Keratinocyte (primary cell): ENCODE measurements at regions not wholly inside any gene's neighbourhood (a gene's known extent, or its start where the extent isn't known, plus 50 kb on each side); places are given as distances from the start of the nearest gene placed in this dataset.

Experiments
- DNase-seq: peaks from one replicate; pipeline ENCODE4 v3.0.0-alpha.2; 2011; ENCODE audit warnings: low read depth, missing footprints, low spot score
- FAIRE-seq: peaks from 2 replicates; lab custom pipeline; 2011; peaks lifted over from hg19 to GRCh38; lab: Jason Lieb, UNC
- H2AFZ ChIP-seq: 2 replicates; pipeline ENCODE4 v1.6.0; 2012; ENCODE audit warnings: low read length, control low read depth, inconsistent platforms; ENCODE audit not compliant: control insufficient read depth
- H3K27ac ChIP-seq: 2 replicates; pipeline ENCODE4 v1.5.1; 2011; ENCODE audit warnings: low read length; ENCODE audit not compliant: control insufficient read depth, insufficient read depth
- H3K27me3 ChIP-seq: 3 replicates; pipeline ENCODE4 v1.6.0; 2011; ENCODE audit warnings: low read length; ENCODE audit not compliant: control insufficient read depth, insufficient read depth; ENCODE audit errors: extremely low read depth
- H3K36me3 ChIP-seq, 2 experiments: 2 replicates in 1 of 2; 3 replicates in 1 of 2; pipeline ENCODE4 v1.5.1; 2011; ENCODE audit warnings: low read length in 2 of 2, mild to moderate bottlenecking in 1 of 2; ENCODE audit not compliant: control insufficient read depth in 2 of 2, insufficient read depth in 2 of 2; ENCODE audit errors: extremely low read depth in 1 of 2
- H3K4me1 ChIP-seq: 3 replicates; pipeline ENCODE4 v1.5.1; 2011; ENCODE audit warnings: low read length; ENCODE audit not compliant: control insufficient read depth, insufficient read depth; ENCODE audit errors: extremely low read depth
- H3K4me2 ChIP-seq: 3 replicates; pipeline ENCODE4 v1.6.0; 2011; ENCODE audit warnings: low read depth, low read length; ENCODE audit not compliant: control insufficient read depth, insufficient read depth; ENCODE audit errors: extremely low read depth
- H3K4me3 ChIP-seq, 3 experiments: fragments of 200-600 bp in 1 of 3; sonication (generic) in 1 of 3; 2 replicates in 2 of 3; 3 replicates in 1 of 3; pipeline ENCODE4 v1.5.1; 2011 to 2016; ENCODE audit warnings: low read length in 3 of 3, mild to moderate bottlenecking in 3 of 3, control low read depth in 2 of 3, inconsistent platforms in 1 of 3, low read depth in 1 of 3, mixed read lengths in 1 of 3, mixed run types in 1 of 3, moderate library complexity in 1 of 3; ENCODE audit not compliant: control insufficient read depth in 2 of 3, insufficient read depth in 2 of 3; ENCODE audit errors: extremely low read depth in 1 of 3
- H3K79me2 ChIP-seq: 2 replicates; pipeline ENCODE4 v1.6.0; 2012; ENCODE audit warnings: low read length; ENCODE audit not compliant: control insufficient read depth, insufficient read depth
- H3K9ac ChIP-seq: 3 replicates; pipeline ENCODE4 v1.6.0; 2011; ENCODE audit warnings: low read length; ENCODE audit not compliant: control insufficient read depth, insufficient read depth; ENCODE audit errors: extremely low read depth
- H3K9me1 ChIP-seq: 3 replicates; pipeline ENCODE4 v1.6.0; 2011; ENCODE audit warnings: low read length; ENCODE audit not compliant: control insufficient read depth, insufficient read depth; ENCODE audit errors: extremely low read depth
- H3K9me3 ChIP-seq: 2 replicates; pipeline ENCODE4 v1.5.1; 2012; ENCODE audit warnings: low read depth, low read length; ENCODE audit not compliant: control insufficient read depth
- H4K20me1 ChIP-seq: 3 replicates; pipeline ENCODE4 v1.6.0; 2011; ENCODE audit warnings: low read length; ENCODE audit not compliant: control insufficient read depth, insufficient read depth; ENCODE audit errors: extremely low read depth
- EZH2 ChIP-seq: IDR thresholded peaks from one replicate; pipeline ENCODE4 v1.6.1; 2012; ENCODE audit warnings: inconsistent platforms, mild to moderate bottlenecking, low read length, moderate library complexity
- dilution Hi-C: fragments of 300-500 bp; cut with MboI; formaldehyde crosslinking; loops from one replicate; pipeline ENCODE4 v1.7.0; 2020; ENCODE audit warnings: low sequenced_read_pairs; ENCODE audit not compliant: extremely low pct_ligation_motif_present
- TF ChIP-seq, protein P1 (sequence below), 3 experiments: IDR thresholded peaks in 1 of 3; conservative IDR thresholded peaks in 1 of 3; optimal IDR thresholded peaks in 1 of 3; 2 replicates in 2 of 3; 3 replicates in 1 of 3; pipeline versions ENCODE3 to v1.5.1; 2011; ENCODE audit warnings: low read length in 3 of 3, mild to moderate bottlenecking in 3 of 3, moderate library complexity in 2 of 3, control low read depth in 1 of 3, inconsistent platforms in 1 of 3; ENCODE audit not compliant: insufficient read depth in 2 of 3; ENCODE audit errors: extremely low read depth in 1 of 3

DNA sequence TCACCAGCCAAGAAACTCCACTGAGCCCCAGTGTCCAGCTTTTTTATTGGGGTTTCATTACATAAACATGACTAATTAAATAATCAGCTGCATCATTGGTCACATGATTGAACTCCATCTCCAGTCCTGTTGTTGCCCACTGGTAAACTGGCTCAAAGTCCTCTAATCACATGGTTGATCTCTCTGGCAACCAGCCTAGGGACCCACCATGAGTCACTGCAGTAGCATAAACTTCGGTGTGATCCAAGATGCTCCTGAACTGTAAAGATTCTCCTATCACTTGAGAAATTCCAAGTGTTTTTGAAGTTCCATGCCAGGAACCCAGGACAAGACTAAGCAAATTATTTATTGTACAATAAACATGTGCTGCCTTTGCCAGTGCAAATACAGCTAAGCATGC lies 130.4 kb upstream of the AUTS2 start:
- Histone ChIP-seq H3K4me2 (no peak overlapping the region), H3K27ac (no peak overlapping the region), H3K4me1 (no peaks in the 10 kb centered on the region), H3K79me2 (no peaks in the 10 kb centered on the region), H4K20me1 (no peaks in the 10 kb centered on the region), H3K9me3 (peaks cover 2% of the 10 kb centered on the region), H3K9ac (no peak overlapping the region), H3K27me3 (no peaks in the 10 kb centered on the region), H2AFZ (no peak overlapping the region), H3K36me3 (no peaks in the 10 kb centered on the region), H3K9me1 (no peaks in the 10 kb centered on the region), H3K4me3 (no peak overlapping the region)
- dilution Hi-C loops = no loop called here
- DNase-seq (no peak), FAIRE-seq (no peak)
- TF ChIP-seq, protein P1, sequence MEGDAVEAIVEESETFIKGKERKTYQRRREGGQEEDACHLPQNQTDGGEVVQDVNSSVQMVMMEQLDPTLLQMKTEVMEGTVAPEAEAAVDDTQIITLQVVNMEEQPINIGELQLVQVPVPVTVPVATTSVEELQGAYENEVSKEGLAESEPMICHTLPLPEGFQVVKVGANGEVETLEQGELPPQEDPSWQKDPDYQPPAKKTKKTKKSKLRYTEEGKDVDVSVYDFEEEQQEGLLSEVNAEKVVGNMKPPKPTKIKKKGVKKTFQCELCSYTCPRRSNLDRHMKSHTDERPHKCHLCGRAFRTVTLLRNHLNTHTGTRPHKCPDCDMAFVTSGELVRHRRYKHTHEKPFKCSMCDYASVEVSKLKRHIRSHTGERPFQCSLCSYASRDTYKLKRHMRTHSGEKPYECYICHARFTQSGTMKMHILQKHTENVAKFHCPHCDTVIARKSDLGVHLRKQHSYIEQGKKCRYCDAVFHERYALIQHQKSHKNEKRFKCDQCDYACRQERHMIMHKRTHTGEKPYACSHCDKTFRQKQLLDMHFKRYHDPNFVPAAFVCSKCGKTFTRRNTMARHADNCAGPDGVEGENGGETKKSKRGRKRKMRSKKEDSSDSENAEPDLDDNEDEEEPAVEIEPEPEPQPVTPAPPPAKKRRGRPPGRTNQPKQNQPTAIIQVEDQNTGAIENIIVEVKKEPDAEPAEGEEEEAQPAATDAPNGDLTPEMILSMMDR (optimal IDR thresholded peaks at IDR 0.05 in 1 of 3, IDR thresholded peaks at IDR 0.05 in 1 of 3, conservative IDR thresholded peaks at IDR 0.05 in 1 of 3; ENCODE audit: extremely low read depth in 1 of 3, insufficient read depth in 2 of 3, low read length in 3 of 3) = no peak
- TF ChIP-seq EZH2 = no peak

DNA sequence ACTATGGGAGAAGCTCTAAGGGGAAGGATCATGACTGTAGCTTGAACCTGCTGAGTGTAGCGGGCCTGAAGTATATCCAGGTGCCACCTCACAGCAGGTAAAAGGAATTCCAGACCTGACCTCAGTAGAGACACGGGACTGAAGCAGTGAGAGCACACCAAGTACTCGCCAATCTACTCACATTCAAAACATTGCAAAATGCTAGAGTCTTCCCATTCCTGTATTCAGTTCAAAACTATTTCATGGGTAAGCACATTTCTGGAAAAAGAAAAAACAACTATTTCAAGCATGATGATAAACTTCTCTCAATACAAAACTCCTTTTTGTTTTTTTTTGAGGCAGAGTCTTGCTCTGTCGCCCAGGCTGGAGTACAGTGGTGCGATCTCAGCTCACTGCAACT lies 121.9 kb upstream of the AUTS2 start:
- no peak overlapping the region for H3K4me3 ChIP-seq
- H4K20me1 ChIP-seq = no peaks in the 10 kb centered on the region
- no peak for FAIRE-seq
- no peaks in the 10 kb centered on the region for H3K4me1 ChIP-seq
- H3K9me1 ChIP-seq = no peaks in the 10 kb centered on the region
- H2AFZ ChIP-seq = no peak overlapping the region
- H3K27ac ChIP-seq = no peak overlapping the region
- no peak overlapping the region for H3K4me2 ChIP-seq
- H3K9me3 ChIP-seq = no peaks in the 10 kb centered on the region
- H3K79me2 ChIP-seq = no peaks in the 10 kb centered on the region
- H3K9ac ChIP-seq = no peak overlapping the region
- dilution Hi-C loops = no loop called here
- H3K36me3 ChIP-seq = no peaks in the 10 kb centered on the region
- DNase-seq = no peak
- H3K27me3 ChIP-seq = no peaks in the 10 kb centered on the region
- TF ChIP-seq EZH2 = no peak
- TF ChIP-seq, protein P1 (optimal IDR thresholded peaks at IDR 0.05 in 1 of 3, IDR thresholded peaks at IDR 0.05 in 1 of 3, conservative IDR thresholded peaks at IDR 0.05 in 1 of 3; ENCODE audit: extremely low read depth in 1 of 3, insufficient read depth in 2 of 3, low read length in 3 of 3) = no peak
